ENCODE measurements at regions not wholly inside any gene's neighbourhood (a gene's known extent, or its start where the extent isn't known, plus 50 kb on each side); places are given as distances from the start of the nearest gene placed in this dataset.
"Not testable (repeated sequence)": the region's sequence is repeated elsewhere in the genome, so short reads cannot be mapped to it uniquely, and the experiment has no call there.

DNA sequence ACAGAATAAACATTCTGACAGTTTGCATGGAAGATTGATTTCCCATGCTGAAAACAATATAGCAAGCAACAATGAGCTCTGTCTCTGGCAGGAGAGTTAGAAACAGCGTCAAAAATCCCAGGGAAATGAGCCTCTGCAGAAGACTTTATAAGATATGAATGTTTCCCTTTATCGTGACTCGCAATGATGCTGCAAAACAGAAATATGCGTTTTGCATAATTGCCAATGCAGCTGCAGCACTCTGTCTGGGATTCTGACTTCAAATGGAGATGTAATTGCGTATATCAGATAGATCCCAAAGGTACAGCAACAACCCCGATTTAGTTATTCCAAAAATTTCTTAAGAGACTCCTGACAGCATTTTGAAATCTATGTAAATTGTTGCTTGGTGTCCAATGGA, 702.4 kb upstream of the EPHA5 start:
- Histone ChIP-seq H3K9me3 (no peaks in the 10 kb centered on the region), H3K4me3 (ENCODE audit: low read depth in 1 of 2, low read length in 1 of 2) (no peak overlapping the region), H3K4me1 (ENCODE audit: control insufficient read depth in 1 of 2, insufficient read depth in 1 of 2, low read depth in 1 of 2, low read length in 1 of 2) (no peaks in the 10 kb centered on the region), H3K36me3 (no peaks in the 10 kb centered on the region), H3K27me3 (no peaks in the 10 kb centered on the region), H3K27ac (no peak overlapping the region)
- no peak for TF ChIP-seq CTCF (IDR thresholded peaks at IDR 0.05)

GRCh38 chr4:66367043-66367660, 696.9 kb upstream of the EPHA5 start:
- Histone ChIP-seq H3K27me3 (no peaks in the 10 kb centered on the region), H3K4me3 (ENCODE audit: low read depth in 1 of 2, low read length in 1 of 2) (no peak overlapping the region), H3K9me3 (no peaks in the 10 kb centered on the region), H3K27ac (no peak overlapping the region), H3K36me3 (no peaks in the 10 kb centered on the region), H3K4me1 (ENCODE audit: control insufficient read depth in 1 of 2, insufficient read depth in 1 of 2, low read depth in 1 of 2, low read length in 1 of 2) (no peaks in the 10 kb centered on the region)
- TF ChIP-seq CTCF (IDR thresholded peaks at IDR 0.05), result no peak

DNA sequence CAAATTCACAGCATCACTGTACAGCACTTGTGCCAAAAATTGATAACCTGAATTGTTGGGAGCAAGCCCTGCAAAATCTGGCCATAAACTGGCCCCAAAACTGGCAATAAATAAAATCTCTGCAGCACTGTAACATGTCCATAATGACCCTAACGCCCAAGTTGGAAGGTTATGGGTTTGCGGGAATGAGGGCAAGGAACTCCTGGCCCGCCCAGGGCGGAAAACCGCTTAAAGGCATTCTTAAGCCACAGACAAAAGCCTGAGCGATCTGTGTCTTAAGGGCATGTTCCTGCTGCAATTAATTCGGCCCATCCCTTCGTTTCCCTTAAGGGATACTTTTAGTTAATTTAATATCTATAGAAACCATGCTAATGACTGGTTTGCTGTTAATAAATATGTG, 690.1 kb upstream of the EPHA5 start:
- H3K4me1 ChIP-seq (ENCODE audit: control insufficient read depth in 1 of 2, insufficient read depth in 1 of 2, low read depth in 1 of 2, low read length in 1 of 2); H3K4me3 ChIP-seq (ENCODE audit: low read depth in 1 of 2, low read length in 1 of 2); H3K27me3 ChIP-seq; H3K36me3 ChIP-seq; H3K27ac ChIP-seq; H3K9me3 ChIP-seq: not testable (repeated sequence)

- Histone ChIP-seq H3K4me3 (ENCODE audit: low read depth in 1 of 2, low read length in 1 of 2) (no peak overlapping the region), H3K27ac (no peak overlapping the region), H3K4me1 (ENCODE audit: control insufficient read depth in 1 of 2, insufficient read depth in 1 of 2, low read depth in 1 of 2, low read length in 1 of 2) (no peaks in the 10 kb centered on the region), H3K27me3 (no peaks in the 10 kb centered on the region), H3K36me3 (no peaks in the 10 kb centered on the region), H3K9me3 (no peaks in the 10 kb centered on the region)
- TF ChIP-seq CTCF (IDR thresholded peaks at IDR 0.05), result no peak
Measured at GRCh38 chr4:66357316-66357715, 687.0 kb upstream of the EPHA5 start.

GRCh38 chr4:66355328-66355727, 685.0 kb upstream of the EPHA5 start:
- no peak overlapping the region for H3K27ac ChIP-seq
- H3K4me1 ChIP-seq (ENCODE audit: control insufficient read depth in 1 of 2, insufficient read depth in 1 of 2, low read depth in 1 of 2, low read length in 1 of 2), result no peaks in the 10 kb centered on the region
- TF ChIP-seq CTCF (IDR thresholded peaks at IDR 0.05), result no peak
- H3K4me3 ChIP-seq (ENCODE audit: low read depth in 1 of 2, low read length in 1 of 2), result no peak overlapping the region
- H3K36me3 ChIP-seq, result no peaks in the 10 kb centered on the region
- H3K9me3 ChIP-seq, result no peaks in the 10 kb centered on the region
- H3K27me3 ChIP-seq, result no peaks in the 10 kb centered on the region

GRCh38 chr4:66351761-66352160, 681.5 kb upstream of the EPHA5 start:
- no peaks in the 10 kb centered on the region for H3K9me3 ChIP-seq
- H3K27me3 ChIP-seq, result no peaks in the 10 kb centered on the region
- TF ChIP-seq CTCF (IDR thresholded peaks at IDR 0.05), result no peak
- no peak overlapping the region for H3K27ac ChIP-seq
- no peaks in the 10 kb centered on the region for H3K36me3 ChIP-seq
- no peaks in the 10 kb centered on the region for H3K4me1 ChIP-seq (ENCODE audit: control insufficient read depth in 1 of 2, insufficient read depth in 1 of 2, low read depth in 1 of 2, low read length in 1 of 2)
- H3K4me3 ChIP-seq (ENCODE audit: low read depth in 1 of 2, low read length in 1 of 2), result no peak overlapping the region
